ENCODE measurements at regions not wholly inside any gene's neighbourhood (a gene's known extent, or its start where the extent isn't known, plus 50 kb on each side); places are given as distances from the start of the nearest gene placed in this dataset.

DNA sequence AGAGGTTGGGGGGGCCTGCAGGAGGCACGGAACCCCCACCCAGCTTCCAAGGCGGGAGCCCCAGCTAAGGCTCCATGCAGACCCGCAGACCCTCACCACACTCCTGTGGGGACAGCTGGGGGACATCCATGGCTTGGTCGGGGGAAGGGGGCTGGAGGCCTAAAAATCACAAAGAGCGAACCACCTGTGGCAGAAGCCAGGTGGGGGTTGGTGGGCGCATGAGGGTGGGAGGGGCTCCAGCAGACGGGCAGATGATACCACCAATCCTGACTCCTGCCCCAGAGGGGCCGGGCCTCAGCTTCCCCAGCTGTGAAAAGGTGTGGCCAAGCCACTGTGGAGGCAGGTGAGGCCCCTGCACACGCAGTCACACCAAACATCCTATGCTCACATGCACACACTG lies 111.6 kb downstream of the FAM53A start:
- DNase-seq (ENCODE audit: low read depth, low spot score) = no peak
- Histone ChIP-seq H3K4me2 (ENCODE audit: insufficient read depth, low read length) (no peak overlapping the region), H3K27me3 (ENCODE audit: control insufficient read depth in 2 of 2, insufficient read depth in 2 of 2, low read length in 2 of 2) (peaks cover 4 to 5% of the 10 kb centered on the region in 2 experiments), H3K27ac (ENCODE audit: insufficient read depth, low read depth, low read length) (no peak overlapping the region), H2AFZ (ENCODE audit: low read depth, low read length) (no peak overlapping the region), H3K9ac (replicated peaks; ENCODE audit: extremely low read depth, insufficient read depth, low read length) (no peak overlapping the region), H3K79me2 (ENCODE audit: control insufficient read depth, insufficient read depth, low read length) (no peaks in the 10 kb centered on the region), H3K4me3 (replicated peaks in 1 of 3; ENCODE audit: insufficient read depth in 1 of 3, low read depth in 1 of 3, low read length in 3 of 3) (no peak overlapping the region), H3K9me3 (replicated peaks; ENCODE audit: control insufficient read depth, insufficient read depth, low read length) (no peaks in the 10 kb centered on the region), H4K20me1 (replicated peaks; ENCODE audit: control insufficient read depth, extremely low read depth, insufficient read depth, low read length) (no peaks in the 10 kb centered on the region), H3K4me1 (ENCODE audit: control insufficient read depth, extremely low read depth, insufficient read depth, low read length) (no peaks in the 10 kb centered on the region), H3K36me3 (ENCODE audit: control insufficient read depth in 2 of 2, extremely low read depth in 1 of 2, insufficient read depth in 2 of 2, low read length in 2 of 2) (no peaks in the 10 kb centered on the region), H3K9me1 (replicated peaks; ENCODE audit: control insufficient read depth, extremely low read depth, insufficient read depth, low read length) (no peaks in the 10 kb centered on the region)
- TF ChIP-seq EZH2 (IDR thresholded peaks at IDR 0.05; ENCODE audit: borderline replicate concordance, low read depth, low read length, severe bottlenecking) (no peak), MYC (IDR thresholded peaks at IDR 0.05; ENCODE audit: low read depth, low read length) (no peak), POLR2A (IDR thresholded peaks at IDR 0.05; ENCODE audit: low read depth, low read length) (no peak), GATA2 (IDR thresholded peaks at IDR 0.05; ENCODE audit: insufficient read depth, insufficient read length, low read depth, low read length) (no peak)
- TF ChIP-seq, protein P1, sequence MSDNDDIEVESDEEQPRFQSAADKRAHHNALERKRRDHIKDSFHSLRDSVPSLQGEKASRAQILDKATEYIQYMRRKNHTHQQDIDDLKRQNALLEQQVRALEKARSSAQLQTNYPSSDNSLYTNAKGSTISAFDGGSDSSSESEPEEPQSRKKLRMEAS (IDR thresholded peaks at IDR 0.05; ENCODE audit: insufficient read depth, insufficient read length) = no peak
- ChIA-PET POLR2A (no interaction called here), CTCF (interaction anchor here (2.4 kb wide), 1 partner anchor 24 kb away, joined by 8 read pairs; no protein-coding TSS in a partner anchor)
- BruUV-seq (replicated peaks) = no TSS peak
- dilution Hi-C loops (cut with MboI; ENCODE audit: extremely low pct_ligation_motif_present, low sequenced_read_pairs) (no loop called here), intact Hi-C loops (cut with micrococcal nuclease) (no loop called here)
- FAIRE-seq = no peak

GRCh38 chr4:1572010-1572385 lies 112.1 kb downstream of the FAM53A start:
- H3K9me3 ChIP-seq (replicated peaks; ENCODE audit: control insufficient read depth, insufficient read depth, low read length) = no peaks in the 10 kb centered on the region
- H3K4me1 ChIP-seq (ENCODE audit: control insufficient read depth, extremely low read depth, insufficient read depth, low read length) = no peaks in the 10 kb centered on the region
- no peak overlapping the region for H3K9ac ChIP-seq (replicated peaks; ENCODE audit: extremely low read depth, insufficient read depth, low read length)
- no peaks in the 10 kb centered on the region for H3K9me1 ChIP-seq (replicated peaks; ENCODE audit: control insufficient read depth, extremely low read depth, insufficient read depth, low read length)
- TF ChIP-seq MYC (IDR thresholded peaks at IDR 0.05; ENCODE audit: low read depth, low read length) (no peak), JUN (IDR thresholded peaks at IDR 0.05; ENCODE audit: borderline replicate concordance, insufficient read depth, insufficient read length, low read depth) (no peak), POLR2AphosphoS5 (IDR thresholded peaks at IDR 0.05; ENCODE audit: insufficient read depth, low read depth, low read length) (no peak), GATA2 (IDR thresholded peaks at IDR 0.05; ENCODE audit: insufficient read depth, insufficient read length, low read depth, low read length) (no peak), EZH2 (IDR thresholded peaks at IDR 0.05; ENCODE audit: borderline replicate concordance, low read depth, low read length, severe bottlenecking) (no peak)
- H3K4me2 ChIP-seq (ENCODE audit: insufficient read depth, low read length) = no peak overlapping the region
- H3K27ac ChIP-seq (ENCODE audit: insufficient read depth, low read depth, low read length) = no peak overlapping the region
- ChIA-PET CTCF (no interaction called here), POLR2A (no interaction called here)
- no peaks in the 10 kb centered on the region for H4K20me1 ChIP-seq (replicated peaks; ENCODE audit: control insufficient read depth, extremely low read depth, insufficient read depth, low read length)
- no peak overlapping the region for H2AFZ ChIP-seq (ENCODE audit: low read depth, low read length)
- DNase-seq (ENCODE audit: low read depth, low spot score) (no peak), FAIRE-seq (no peak)
- dilution Hi-C loops (cut with MboI; ENCODE audit: extremely low pct_ligation_motif_present, low sequenced_read_pairs) = no loop called here
- no peaks in the 10 kb centered on the region for H3K79me2 ChIP-seq (ENCODE audit: control insufficient read depth, insufficient read depth, low read length)
- intact Hi-C loops (cut with micrococcal nuclease) = no loop called here
- BruUV-seq (replicated peaks) = no TSS peak
- H3K4me3 ChIP-seq (replicated peaks in 1 of 3; ENCODE audit: insufficient read depth in 1 of 3, low read depth in 1 of 3, low read length in 3 of 3) = no peak overlapping the region
- H3K27me3 ChIP-seq (ENCODE audit: control insufficient read depth in 2 of 2, insufficient read depth in 2 of 2, low read length in 2 of 2) = peaks cover under 1 to 1% of the 10 kb centered on the region in 2 experiments
- no peaks in the 10 kb centered on the region for H3K36me3 ChIP-seq (ENCODE audit: control insufficient read depth in 2 of 2, extremely low read depth in 1 of 2, insufficient read depth in 2 of 2, low read length in 2 of 2)

Data from endothelial cell of umbilical vein (primary cell).